Thyroid gland (tissue), 4 donors: ENCODE measurements at regions not wholly inside any gene's neighbourhood (a gene's known extent, or its start where the extent isn't known, plus 50 kb on each side); places are given as distances from the start of the nearest gene placed in this dataset.

ENCODE experiments used
- DNase-seq, 2 donors: peaks; one replicate each; pipeline ENCODE4 v3.0.0-alpha.2; 2019
- H3K27ac ChIP-seq, 3 donors: fragments of 200-600 bp; sonication (generic); 1 replicate in 2 of 3; 2 replicates in 1 of 3; pipeline ENCODE4 v1.5.1; 2016 to 2019; ENCODE audit warnings: mild to moderate bottlenecking in 1 of 3, moderate library complexity in 1 of 3
- H3K27me3 ChIP-seq: fragments of 200-600 bp; sonication (generic); one replicate; pipeline ENCODE4 v1.5.1; 2019
- H3K36me3 ChIP-seq, 2 donors: fragments of 200-600 bp; sonication (generic); one replicate each; pipeline ENCODE4 v1.5.1; 2016 to 2019
- H3K4me1 ChIP-seq, 2 donors: fragments of 200-600 bp; sonication (generic); one replicate each; pipeline ENCODE4 v1.5.1; 2017 to 2019
- H3K4me3 ChIP-seq, 3 donors: fragments of 200-600 bp; sonication (generic); replicated peaks in 1 of 3; 1 replicate in 2 of 3; 2 replicates in 1 of 3; pipeline ENCODE4 v1.5.1; 2016; ENCODE audit warnings: mild to moderate bottlenecking in 1 of 3
- H3K9me3 ChIP-seq: fragments of 200-600 bp; sonication (generic); one replicate; pipeline ENCODE4 v1.5.1; 2017
- POLR2A ChIP-seq, 2 donors: fragments of 450-650 bp; IDR thresholded peaks; one replicate each; pipeline ENCODE4 v1.6.1; 2017; ENCODE audit warnings: antibody characterized with exemption in 2 of 2, mild to moderate bottlenecking in 2 of 2, moderate library complexity in 1 of 2
- WGBS, 2 donors: methylation state at CpG; one replicate each; pipeline ENCODE4 v1.1.5; 2017; 5-methylcytosine and 5-hydroxymethylcytosine counted together
- intact Hi-C: fragments of 100-400 bp; cut with DNase I; formaldehyde crosslinking; loops from one replicate; pipeline ENCODE4 v1.15.1; 2023
- TF ChIP-seq, protein P1 (sequence below), 6 experiments: fragments of 200-600 bp in 3 of 6; fragments of 450-650 bp in 3 of 6; sonication (generic) in 3 of 6; IDR thresholded peaks; one replicate each; pipeline ENCODE4 v1.5.1; 2016 to 2019; ENCODE audit warnings: antibody characterized with exemption in 6 of 6, mild to moderate bottlenecking in 2 of 6, inconsistent platforms in 1 of 6, moderate library complexity in 1 of 6

GRCh38 chr13:97069050-97069815 lies 75.0 kb upstream of the OXGR1 start:
- no peaks in the 10 kb centered on the region for H3K4me1 ChIP-seq
- H3K4me3 ChIP-seq, result no peak overlapping the region
- no peaks in the 10 kb centered on the region for H3K27me3 ChIP-seq
- no peaks in the 10 kb centered on the region for H3K9me3 ChIP-seq
- WGBS, 2 donors, result 73 to 88% methylated on average over 8 of the region's 8 CpGs
- no peaks in the 10 kb centered on the region for H3K36me3 ChIP-seq
- TF ChIP-seq, protein P1, sequence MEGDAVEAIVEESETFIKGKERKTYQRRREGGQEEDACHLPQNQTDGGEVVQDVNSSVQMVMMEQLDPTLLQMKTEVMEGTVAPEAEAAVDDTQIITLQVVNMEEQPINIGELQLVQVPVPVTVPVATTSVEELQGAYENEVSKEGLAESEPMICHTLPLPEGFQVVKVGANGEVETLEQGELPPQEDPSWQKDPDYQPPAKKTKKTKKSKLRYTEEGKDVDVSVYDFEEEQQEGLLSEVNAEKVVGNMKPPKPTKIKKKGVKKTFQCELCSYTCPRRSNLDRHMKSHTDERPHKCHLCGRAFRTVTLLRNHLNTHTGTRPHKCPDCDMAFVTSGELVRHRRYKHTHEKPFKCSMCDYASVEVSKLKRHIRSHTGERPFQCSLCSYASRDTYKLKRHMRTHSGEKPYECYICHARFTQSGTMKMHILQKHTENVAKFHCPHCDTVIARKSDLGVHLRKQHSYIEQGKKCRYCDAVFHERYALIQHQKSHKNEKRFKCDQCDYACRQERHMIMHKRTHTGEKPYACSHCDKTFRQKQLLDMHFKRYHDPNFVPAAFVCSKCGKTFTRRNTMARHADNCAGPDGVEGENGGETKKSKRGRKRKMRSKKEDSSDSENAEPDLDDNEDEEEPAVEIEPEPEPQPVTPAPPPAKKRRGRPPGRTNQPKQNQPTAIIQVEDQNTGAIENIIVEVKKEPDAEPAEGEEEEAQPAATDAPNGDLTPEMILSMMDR (IDR thresholded peaks at IDR 0.05), result no peak
- no peak for TF ChIP-seq POLR2A (IDR thresholded peaks at IDR 0.05)
- no peak for DNase-seq
- intact Hi-C loops, result no loop called here
- no peak overlapping the region for H3K27ac ChIP-seq

DNA sequence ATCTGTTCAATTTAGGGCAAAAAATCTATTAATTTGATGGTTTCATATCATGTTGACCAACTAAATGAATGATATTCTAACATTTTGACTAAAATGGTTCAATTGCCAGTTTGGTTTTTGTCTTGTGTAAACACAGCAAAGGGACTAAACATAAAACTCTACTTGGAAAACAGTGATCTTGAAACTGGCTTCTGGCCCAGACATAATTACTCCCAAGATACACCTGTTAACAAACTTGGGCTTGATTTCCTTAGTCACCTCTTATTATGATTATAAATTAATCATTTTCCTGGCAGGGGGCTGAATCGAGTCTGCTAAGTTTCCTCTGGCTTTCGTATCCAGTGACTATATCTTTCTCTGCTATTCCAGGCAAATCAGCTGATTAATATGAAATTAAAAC lies 78.0 kb upstream of the OXGR1 start:
- Histone ChIP-seq H3K9me3 (no peaks in the 10 kb centered on the region), H3K27me3 (no peaks in the 10 kb centered on the region), H3K4me1 (no peaks in the 10 kb centered on the region), H3K36me3 (no peaks in the 10 kb centered on the region), H3K27ac (no peak overlapping the region), H3K4me3 (no peak overlapping the region)
- 82 to 85% methylated on average over 2 of the region's 2 CpGs for WGBS, 2 donors
- intact Hi-C loops, result no loop called here
- no peak for TF ChIP-seq POLR2A (IDR thresholded peaks at IDR 0.05)
- TF ChIP-seq, protein P1 (IDR thresholded peaks at IDR 0.05), result no peak
- DNase-seq, result no peak

DNA sequence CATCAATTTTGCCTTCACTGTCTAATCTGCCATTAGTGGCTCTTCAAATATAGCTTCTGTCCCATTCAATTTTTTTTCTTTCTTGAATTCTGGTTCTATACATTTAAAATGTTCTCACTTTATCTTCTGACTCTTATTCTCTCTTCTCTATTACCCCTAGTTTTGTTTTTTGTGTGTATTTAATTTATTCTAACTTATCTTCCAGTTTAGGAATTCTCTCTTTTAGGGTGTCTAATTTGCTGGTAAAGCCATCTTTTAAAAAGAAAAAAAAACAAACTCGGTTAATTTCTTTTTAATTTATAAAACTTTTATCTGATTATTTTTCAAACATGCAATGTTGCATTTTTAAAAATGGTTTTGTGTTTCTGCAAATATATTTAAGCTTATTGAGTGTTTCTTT lies 80.3 kb upstream of the OXGR1 start:
- Histone ChIP-seq H3K27me3 (no peaks in the 10 kb centered on the region), H3K36me3 (no peaks in the 10 kb centered on the region), H3K27ac (no peak overlapping the region), H3K4me1 (no peaks in the 10 kb centered on the region), H3K9me3 (no peaks in the 10 kb centered on the region), H3K4me3 (no peak overlapping the region)
- 70 to 75% methylated on average over 1 of the region's 1 CpG for WGBS, 2 donors
- intact Hi-C loops, result no loop called here
- DNase-seq, result no peak
- TF ChIP-seq POLR2A (IDR thresholded peaks at IDR 0.05), result no peak
- TF ChIP-seq, protein P1 (IDR thresholded peaks at IDR 0.05), result no peak

DNA sequence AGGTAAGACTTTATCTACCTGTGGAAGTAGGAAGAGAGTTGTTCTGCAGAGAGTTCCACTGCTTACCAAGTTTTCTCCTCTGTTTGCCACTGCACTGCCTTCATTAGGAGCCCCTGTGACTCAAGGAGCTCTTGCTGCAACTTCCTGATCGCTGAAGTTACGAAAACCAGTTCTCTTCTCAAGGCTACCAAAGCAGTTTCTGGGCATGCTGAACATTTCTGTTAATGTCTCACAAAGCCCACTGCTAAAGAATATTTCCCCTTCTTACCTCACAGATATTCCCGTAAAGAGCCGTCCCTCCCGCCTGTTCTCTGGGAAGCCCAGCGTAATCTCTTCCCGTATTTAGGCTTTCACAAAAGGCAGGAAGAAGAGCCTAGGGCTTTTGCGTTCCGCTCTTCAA lies 82.6 kb upstream of the OXGR1 start:
- H3K27ac ChIP-seq, result no peak overlapping the region
- no peaks in the 10 kb centered on the region for H3K36me3 ChIP-seq
- intact Hi-C loops, result no loop called here
- H3K9me3 ChIP-seq, result no peaks in the 10 kb centered on the region
- H3K4me1 ChIP-seq, result no peaks in the 10 kb centered on the region
- H3K4me3 ChIP-seq, result no peak overlapping the region
- DNase-seq, result no peak
- no peaks in the 10 kb centered on the region for H3K27me3 ChIP-seq
- 82 to 85% methylated on average over 9 of the region's 9 CpGs for WGBS, 2 donors
- TF ChIP-seq, protein P1 (IDR thresholded peaks at IDR 0.05), result no peak
- TF ChIP-seq POLR2A (IDR thresholded peaks at IDR 0.05), result no peak

- 80 to 81% methylated on average over 1 of the region's 1 CpG for WGBS, 2 donors
- no peaks in the 10 kb centered on the region for H3K4me1 ChIP-seq
- no peaks in the 10 kb centered on the region for H3K36me3 ChIP-seq
- TF ChIP-seq, protein P1 (IDR thresholded peaks at IDR 0.05), result no peak
- no peak for TF ChIP-seq POLR2A (IDR thresholded peaks at IDR 0.05)
- no peak overlapping the region for H3K4me3 ChIP-seq
- intact Hi-C loops, result no loop called here
- no peaks in the 10 kb centered on the region for H3K27me3 ChIP-seq
- DNase-seq, result no peak
- H3K27ac ChIP-seq, result no peak overlapping the region
- no peaks in the 10 kb centered on the region for H3K9me3 ChIP-seq
These were observed 83.1 kb upstream of the OXGR1 start for GRCh38 chr13:97077341-97077740.
